ENCODE measurements at regions not wholly inside any gene's neighbourhood (a gene's known extent, or its start where the extent isn't known, plus 50 kb on each side); places are given as distances from the start of the nearest gene placed in this dataset.

- TF ChIP-seq, protein P1, sequence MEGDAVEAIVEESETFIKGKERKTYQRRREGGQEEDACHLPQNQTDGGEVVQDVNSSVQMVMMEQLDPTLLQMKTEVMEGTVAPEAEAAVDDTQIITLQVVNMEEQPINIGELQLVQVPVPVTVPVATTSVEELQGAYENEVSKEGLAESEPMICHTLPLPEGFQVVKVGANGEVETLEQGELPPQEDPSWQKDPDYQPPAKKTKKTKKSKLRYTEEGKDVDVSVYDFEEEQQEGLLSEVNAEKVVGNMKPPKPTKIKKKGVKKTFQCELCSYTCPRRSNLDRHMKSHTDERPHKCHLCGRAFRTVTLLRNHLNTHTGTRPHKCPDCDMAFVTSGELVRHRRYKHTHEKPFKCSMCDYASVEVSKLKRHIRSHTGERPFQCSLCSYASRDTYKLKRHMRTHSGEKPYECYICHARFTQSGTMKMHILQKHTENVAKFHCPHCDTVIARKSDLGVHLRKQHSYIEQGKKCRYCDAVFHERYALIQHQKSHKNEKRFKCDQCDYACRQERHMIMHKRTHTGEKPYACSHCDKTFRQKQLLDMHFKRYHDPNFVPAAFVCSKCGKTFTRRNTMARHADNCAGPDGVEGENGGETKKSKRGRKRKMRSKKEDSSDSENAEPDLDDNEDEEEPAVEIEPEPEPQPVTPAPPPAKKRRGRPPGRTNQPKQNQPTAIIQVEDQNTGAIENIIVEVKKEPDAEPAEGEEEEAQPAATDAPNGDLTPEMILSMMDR (IDR thresholded peaks at IDR 0.05) = no peak
- no peak for TF ChIP-seq POLR2A (IDR thresholded peaks at IDR 0.05; ENCODE audit: low read depth)
Observed at GRCh38 chr3:56858331-56858730, 56.6 kb upstream of the ARHGEF3 start.
